GM03348 (cell line): ENCODE measurements at regions not wholly inside any gene's neighbourhood (a gene's known extent, or its start where the extent isn't known, plus 50 kb on each side); places are given as distances from the start of the nearest gene placed in this dataset.
A peak's percentile ranks its signal among the peaks of the same experiment; 100 is the strongest.

Source experiments
- DNase-seq: peaks from one replicate; pipeline ENCODE4 v3.0.0; 2012; ENCODE audit warnings: low spot score

- no peak for DNase-seq
Measured at GRCh38 chr12:115215544-115215943, 531.6 kb upstream of the TBX3 start.

- no peak for DNase-seq
Measured at GRCh38 chr12:115213538-115214016, 529.6 kb upstream of the TBX3 start.

GRCh38 chr12:115213118-115213517, 529.1 kb upstream of the TBX3 start:
- no peak for DNase-seq

- no peak for DNase-seq
Measured at GRCh38 chr12:115212356-115212755, 528.4 kb upstream of the TBX3 start.

GRCh38 chr12:115210533-115211252, 526.7 kb upstream of the TBX3 start:
- DNase-seq = no peak

GRCh38 chr12:115209230-115209629, 525.3 kb upstream of the TBX3 start:
- DNase-seq = no peak

- DNase-seq = no peak
Measured at GRCh38 chr12:115208098-115208497, 524.1 kb upstream of the TBX3 start.

GRCh38 chr12:115207216-115207915, 523.4 kb upstream of the TBX3 start:
- no peak for DNase-seq

GRCh38 chr12:115206801-115207200, 522.8 kb upstream of the TBX3 start:
- no peak for DNase-seq

- DNase-seq = no peak
Measured at GRCh38 chr12:115205755-115206308, 521.9 kb upstream of the TBX3 start.

- DNase-seq = peak; percentile 20
Measured at GRCh38 chr12:115204957-115205754, 521.2 kb upstream of the TBX3 start.

- peak; percentile 40 for DNase-seq
Measured at GRCh38 chr12:115203701-115204100, 519.7 kb upstream of the TBX3 start.

GRCh38 chr12:115201966-115202365, 518.0 kb upstream of the TBX3 start:
- DNase-seq = no peak

GRCh38 chr12:115199831-115200230, 515.9 kb upstream of the TBX3 start:
- DNase-seq = peak; percentile 62

GRCh38 chr12:115194857-115195256, 510.9 kb upstream of the TBX3 start:
- no peak for DNase-seq

GRCh38 chr12:115194448-115194847, 510.5 kb upstream of the TBX3 start:
- DNase-seq = no peak

- peak; percentile 19 for DNase-seq
Measured at GRCh38 chr12:115191342-115191741, 507.4 kb upstream of the TBX3 start.

GRCh38 chr12:115190010-115190770, 506.2 kb upstream of the TBX3 start:
- DNase-seq = peak; percentile 30

GRCh38 chr12:115185506-115185905, 501.5 kb upstream of the TBX3 start:
- DNase-seq = peak; percentile 11

- DNase-seq = no peak
Measured at GRCh38 chr12:115183752-115184151, 499.8 kb upstream of the TBX3 start.

GRCh38 chr12:115177899-115178298, 493.9 kb upstream of the TBX3 start:
- no peak for DNase-seq
